HG03575 (cell line): ENCODE measurements at regions not wholly inside any gene's neighbourhood (a gene's known extent, or its start where the extent isn't known, plus 50 kb on each side); places are given as distances from the start of the nearest gene placed in this dataset.
"Not testable (repeated sequence)": the region's sequence is repeated elsewhere in the genome, so short reads cannot be mapped to it uniquely, and the experiment has no call there.

Experiments
- ATAC-seq: cut with Tn5 transposase; IDR thresholded peaks from one replicate; pipeline ENCODE4 v1.9.1; 2021; ENCODE audit not compliant: unreplicated experiment, insufficient number of reproducible peaks, low FRiP score; ENCODE audit errors: extremely low read depth

DNA sequence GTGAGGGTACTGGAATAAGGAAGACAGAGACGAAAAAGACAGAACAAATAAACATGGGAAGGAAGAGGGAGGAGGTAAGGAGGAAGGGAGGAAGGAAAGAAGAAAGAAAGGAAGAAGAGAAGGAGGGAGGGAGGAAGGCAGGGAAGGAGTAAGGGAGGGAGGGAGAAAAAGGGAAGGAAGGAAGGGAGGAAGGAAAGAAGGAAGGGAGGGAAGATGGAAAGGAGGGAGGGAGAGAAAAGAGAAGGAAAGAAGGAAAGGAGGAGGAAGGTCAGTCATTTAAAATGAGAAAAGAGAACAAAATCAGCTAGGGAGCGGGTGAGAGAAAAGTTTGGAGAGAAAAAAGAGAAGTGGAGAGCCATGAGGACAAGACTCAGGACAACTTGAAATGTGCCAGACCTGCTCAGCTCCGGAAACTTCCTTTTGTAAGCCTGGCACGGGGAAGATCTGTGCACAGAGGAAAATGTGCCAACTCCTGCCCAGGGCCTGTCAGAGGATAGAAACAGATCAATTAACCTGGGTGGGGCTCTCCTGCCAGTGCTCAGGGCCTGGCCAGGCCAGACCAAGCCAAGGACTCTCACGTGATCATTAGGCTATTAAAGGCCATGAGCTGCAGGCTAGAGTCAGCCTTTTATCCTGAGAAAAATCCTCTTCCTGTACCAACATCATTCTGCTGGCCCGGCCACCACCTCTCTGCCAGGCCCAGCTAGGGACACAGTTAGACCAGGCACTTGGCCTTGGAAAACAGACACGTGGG lies 50.1 kb upstream of the BCL6 start:
- ATAC-seq, result no peak

DNA sequence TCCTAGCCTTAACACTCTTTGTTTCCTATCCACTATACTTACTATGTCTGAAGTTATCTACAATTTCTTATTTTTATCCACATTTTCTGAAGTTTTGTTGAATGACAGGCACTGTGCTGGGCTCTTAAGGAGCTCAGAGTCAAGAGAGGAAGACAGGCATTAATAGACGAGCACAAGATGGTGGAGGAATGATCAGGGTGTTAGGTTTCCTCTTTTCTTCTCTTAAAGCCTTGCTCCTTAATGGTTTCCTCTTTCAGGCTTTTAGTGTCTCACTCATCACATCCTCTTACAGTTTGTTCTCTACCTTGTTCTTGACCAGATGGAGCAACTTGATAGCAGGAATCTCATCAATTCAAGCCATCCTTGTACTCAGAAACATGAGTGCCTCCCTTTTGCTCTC lies 52.9 kb upstream of the BCL6 start:
- ATAC-seq, result no peak

DNA sequence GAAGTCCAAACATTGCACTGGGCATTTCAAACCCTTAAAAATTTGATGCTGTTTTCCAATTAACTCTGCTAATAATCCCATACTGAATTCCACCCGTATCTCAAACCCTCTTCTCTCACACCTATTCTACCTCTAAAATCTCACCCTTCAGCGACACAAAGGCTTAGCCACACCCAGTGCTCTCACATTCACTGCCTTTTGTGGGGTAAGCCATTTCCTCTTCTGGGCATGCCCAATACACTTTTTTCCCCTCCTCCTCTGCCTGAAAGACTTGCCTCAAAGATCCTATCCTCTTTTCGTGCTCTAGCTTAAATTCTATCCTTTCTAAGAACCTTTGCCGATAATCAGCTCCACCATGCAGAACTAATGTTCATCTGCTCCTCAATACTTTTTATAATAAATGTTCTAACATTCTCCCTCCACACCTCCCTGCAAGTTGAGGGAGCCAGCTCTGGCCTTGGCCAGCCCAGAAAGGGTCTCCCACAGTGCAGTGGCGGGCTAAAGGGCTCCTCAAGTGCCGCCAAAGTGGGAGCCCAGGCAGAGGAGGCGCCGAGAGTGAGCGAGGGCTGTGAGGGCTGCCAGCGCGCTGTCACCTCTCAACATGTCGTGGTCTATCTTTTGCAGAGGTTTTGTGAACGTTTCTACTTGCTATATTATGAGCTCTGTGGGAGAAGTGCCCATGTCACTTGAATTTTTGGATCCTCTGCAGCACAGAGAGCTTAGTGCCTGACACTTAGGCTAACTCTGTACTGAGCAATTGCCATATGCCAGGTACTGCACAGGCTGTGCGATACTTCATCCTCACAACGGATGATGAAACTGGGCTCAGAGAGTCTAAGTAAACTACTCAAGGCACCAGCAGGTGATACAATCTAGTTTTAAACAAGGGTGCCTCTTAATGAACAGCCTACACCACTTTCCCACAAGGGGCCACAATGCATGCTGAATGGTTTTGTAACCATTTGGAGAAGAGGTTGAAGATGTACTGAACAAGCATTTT lies 53.6 kb upstream of the BCL6 start:
- no peak for ATAC-seq

DNA sequence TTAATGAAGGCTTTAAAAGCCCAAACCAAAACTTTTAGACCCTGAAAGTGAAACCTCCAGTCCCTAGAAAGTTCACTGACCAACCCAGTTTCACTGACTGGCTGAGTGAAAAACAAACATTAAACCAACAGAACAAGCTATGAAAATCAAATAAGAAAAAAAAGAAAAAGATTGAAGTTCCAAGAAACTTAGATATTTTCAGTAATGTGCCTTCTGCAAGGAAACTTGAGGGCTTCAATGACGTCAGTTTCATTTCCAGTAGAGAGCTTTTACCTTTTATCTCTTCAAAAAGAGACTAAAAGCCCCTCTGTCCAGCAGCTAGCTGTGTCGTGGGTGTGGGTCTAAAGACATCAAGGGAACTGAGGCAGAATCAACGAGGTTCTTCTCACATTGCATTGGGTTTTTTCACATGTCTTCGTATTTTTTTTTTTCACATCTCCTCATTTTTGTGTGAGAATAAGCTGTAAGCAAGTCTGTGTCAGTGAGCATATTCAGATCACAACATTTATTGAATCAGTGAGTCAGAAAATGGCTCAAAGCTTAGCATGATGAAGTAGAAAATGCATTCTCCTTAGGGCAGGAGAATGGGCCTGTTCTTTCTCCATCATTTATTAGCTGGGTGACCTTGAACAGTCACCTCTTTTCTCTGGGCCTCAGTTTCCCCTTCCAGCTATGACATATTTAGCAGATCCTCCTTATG lies 54.8 kb upstream of the BCL6 start:
- no peak for ATAC-seq

DNA sequence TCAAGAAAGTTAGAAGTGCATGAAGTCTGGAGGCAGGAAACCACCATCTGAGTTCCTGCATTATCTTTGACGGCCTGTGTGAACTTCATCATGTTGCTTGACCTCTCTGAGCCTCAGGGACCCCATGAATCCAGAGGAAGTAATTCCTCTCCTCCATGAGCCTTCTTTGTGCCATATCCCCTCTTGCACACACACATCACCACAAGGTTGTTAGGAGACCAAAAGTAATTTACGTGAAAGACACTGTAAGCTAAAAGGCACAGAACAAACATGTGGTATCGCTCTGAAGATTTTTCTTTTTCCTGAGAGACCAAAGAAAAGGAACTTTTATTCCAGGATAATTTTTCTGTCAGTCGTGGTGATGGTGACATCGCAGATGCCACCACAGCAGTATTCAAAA lies 55.9 kb upstream of the BCL6 start:
- no peak for ATAC-seq

DNA sequence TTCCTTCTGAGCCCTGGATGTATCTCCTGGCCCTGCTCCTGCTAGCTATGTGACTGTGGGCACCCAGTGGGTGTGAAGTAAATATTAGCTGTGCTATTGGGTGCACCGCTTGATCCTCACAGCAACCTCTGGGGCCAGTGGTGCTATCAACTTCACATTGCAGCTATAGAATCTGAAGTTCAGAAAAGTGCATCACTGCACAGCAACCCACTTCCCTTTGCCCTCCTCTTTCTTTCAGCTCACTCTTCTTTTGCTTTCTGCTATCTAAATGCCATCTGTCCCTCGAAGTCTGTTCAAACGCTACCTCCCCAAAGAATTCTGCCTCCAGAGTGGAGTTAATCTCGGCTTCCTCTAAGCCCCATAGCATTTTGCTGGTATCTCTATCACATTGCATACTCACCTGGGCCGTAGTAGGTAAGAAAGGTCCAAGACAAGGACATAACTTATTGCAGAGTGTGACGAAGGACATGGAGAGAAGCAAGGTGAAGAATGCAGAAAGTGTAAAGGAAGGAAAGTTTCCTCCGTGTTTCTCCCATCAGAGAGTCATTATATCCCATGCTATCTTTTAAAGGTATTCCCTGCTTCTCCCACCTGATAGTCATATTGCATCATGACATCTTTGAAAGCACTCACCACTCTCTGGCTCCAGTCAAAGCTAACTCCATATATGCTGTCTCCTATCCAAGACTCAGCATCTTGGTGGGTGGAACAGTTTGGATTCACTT lies 57.1 kb upstream of the BCL6 start:
- no peak for ATAC-seq

DNA sequence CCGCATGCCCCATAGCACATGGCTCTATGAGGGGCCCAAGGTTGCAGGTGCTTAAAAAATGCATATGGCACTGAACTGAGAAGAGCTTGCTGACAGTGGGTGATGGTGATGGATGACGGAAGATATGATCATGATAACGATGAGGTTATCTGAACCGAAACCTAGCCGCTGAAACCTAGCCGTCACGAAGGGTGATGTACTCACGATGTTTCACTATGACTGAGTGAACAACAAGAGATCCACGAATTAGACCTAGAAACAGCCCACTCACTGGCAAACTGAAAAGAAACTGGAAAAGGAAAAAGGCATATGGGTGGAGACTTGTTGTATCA lies 57.6 kb upstream of the BCL6 start:
- ATAC-seq, result peak; percentile 72

DNA sequence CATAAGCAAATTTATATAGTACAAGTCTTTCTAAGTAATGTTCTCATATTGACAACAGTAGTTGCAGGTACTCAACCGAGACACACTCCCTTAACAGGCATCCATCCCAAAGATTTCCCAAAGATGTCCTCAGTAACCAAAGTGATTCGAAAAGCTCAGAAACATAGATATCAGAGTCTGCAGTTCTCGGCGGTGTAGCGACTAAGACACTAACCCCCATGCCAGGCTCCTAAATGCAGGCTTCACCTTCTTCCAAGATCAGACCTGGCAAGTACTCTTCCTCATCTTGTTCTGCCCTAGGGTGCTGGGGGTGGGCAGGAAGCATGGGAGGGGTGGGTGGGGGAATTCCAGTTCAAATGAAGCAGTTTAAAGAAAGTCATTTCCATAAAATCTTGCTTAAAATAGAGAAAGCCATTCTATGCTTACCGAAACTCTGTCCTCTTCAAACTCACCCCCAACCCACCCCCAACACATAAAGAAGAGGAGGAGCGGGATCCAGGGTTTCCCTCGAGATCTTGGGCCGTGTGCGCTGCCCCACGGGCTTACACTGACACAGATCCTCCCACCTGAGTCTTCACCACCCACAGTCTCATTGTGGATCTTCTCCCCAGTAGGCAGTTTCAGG lies 59.0 kb upstream of the BCL6 start:
- ATAC-seq, result no peak

DNA sequence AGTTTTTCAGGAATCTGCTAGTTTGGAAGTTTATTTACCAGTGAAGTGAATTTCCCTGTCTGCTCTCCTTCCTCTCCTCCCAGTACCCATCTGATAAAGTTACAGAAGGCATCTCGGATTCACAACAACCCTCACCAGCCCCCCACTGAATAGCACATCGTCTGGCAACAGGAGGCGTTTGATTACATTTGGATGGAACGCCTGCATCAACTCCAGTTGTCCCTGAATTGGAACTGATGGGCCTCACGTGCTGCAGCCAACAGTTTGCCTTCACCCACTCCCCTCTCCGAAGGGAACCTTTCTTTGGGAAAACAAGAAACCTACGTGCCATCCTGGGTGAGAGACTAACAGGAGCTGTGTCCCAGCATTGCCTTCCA lies 59.5 kb upstream of the BCL6 start:
- ATAC-seq, result no peak

DNA sequence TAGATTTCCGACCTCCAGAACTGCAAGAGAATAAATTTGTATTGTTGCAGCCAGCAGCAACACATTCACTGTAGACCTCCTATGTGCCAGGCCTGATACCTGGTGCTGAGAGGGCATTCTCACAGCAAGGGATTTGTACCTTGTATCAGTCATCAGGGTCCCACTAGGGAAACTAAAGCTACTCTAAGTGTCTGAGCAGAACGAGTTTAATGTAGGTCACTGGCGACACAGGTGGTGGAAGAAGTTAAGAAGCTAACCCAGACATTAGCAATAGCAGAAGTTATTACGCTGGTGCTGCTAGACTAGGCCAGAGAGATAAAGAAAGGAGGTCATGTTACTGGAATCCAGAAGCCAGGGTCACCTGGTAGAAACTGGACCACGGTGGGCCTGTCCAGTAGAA lies 60.5 kb upstream of the BCL6 start:
- no peak for ATAC-seq

DNA sequence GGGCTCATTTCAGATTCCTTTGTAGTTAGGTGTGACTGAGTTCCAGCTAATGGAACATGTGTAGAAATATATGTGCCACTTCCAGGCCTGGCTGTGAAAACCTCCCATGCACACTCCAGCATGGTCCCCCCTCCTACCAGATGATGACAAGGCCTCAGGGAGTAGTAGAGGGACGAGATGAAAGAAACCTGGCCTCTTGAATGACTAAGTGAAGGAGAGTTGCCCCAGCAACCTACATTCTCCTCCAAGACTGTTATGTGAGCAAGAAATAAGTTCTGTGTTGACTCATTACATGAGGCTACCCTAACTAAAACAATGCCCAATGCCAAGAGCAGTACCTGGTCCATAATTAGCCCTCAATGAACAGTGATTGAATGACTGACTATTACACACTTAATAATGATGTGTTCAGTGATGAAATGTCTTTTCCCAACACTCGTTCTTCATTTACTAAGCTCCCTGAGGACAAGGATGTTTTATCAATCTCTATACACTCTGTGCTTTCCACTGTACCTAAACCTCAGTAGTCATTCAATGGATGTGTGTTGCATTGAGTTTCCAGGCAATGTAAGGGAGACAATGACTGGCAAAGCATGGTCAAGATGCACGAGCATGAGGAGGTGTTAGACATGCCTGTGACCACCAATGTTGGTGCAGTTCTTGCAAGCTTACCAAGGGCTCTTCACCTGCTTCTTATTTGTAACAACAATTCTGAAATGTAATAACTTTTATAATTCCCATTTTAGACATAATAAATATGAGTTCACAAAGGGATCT lies 62.0 kb upstream of the BCL6 start:
- no peak for ATAC-seq

DNA sequence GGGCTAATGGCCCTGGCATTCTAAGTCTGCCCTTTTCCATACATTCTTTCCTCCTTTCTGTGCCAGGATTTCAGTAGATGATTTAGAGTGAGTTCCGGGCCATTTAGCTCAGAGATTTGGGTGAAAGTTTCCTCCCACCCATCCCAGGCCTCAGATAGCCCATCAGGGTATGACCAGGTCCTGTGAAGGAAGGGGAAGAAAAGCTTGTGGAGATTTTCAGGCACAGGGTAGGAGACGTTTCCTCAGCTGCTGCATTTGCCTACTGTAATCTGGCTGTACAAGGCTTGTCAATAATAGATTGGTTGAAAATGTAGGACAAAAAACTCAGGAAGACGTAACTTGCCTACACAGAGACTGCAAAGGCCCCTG lies 63.2 kb upstream of the BCL6 start:
- no peak for ATAC-seq

DNA sequence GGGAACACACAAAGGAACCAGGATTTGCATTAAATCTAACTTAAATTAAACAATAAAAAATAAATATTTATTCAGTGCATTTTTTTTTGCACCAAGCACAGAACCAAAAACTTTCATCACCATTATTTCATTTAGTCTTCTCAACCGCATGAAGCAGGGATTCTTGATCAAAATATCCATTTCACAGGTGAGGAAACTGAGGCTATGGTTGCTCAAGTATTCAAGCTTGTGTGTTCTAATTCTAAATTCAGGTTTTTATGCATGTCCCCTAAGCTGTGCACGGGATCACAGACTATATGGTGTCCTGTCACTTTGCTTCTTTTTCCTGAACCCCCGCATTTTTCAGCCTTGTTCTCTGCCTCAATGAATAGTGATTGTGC lies 64.3 kb upstream of the BCL6 start:
- ATAC-seq, result no peak

DNA sequence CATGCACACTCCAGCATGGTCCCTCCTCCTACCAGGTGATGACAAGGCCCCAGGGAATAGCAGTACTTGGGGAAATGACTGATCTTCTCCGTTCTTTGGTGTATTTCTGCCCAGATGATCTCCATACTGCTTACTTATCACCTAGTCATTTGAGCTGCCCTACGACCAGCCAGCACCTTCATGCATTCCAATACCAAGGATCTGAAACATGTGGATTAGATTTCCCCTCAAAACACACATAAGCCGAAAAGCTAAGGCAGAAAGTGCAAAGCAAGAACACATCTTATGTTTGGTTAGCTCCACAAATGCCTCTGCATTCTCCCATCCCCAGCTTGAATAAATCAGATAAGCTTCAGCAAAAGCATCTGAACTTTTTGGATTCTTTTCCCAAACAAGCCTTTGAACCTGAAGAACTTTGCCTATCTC lies 64.8 kb upstream of the BCL6 start:
- no peak for ATAC-seq

DNA sequence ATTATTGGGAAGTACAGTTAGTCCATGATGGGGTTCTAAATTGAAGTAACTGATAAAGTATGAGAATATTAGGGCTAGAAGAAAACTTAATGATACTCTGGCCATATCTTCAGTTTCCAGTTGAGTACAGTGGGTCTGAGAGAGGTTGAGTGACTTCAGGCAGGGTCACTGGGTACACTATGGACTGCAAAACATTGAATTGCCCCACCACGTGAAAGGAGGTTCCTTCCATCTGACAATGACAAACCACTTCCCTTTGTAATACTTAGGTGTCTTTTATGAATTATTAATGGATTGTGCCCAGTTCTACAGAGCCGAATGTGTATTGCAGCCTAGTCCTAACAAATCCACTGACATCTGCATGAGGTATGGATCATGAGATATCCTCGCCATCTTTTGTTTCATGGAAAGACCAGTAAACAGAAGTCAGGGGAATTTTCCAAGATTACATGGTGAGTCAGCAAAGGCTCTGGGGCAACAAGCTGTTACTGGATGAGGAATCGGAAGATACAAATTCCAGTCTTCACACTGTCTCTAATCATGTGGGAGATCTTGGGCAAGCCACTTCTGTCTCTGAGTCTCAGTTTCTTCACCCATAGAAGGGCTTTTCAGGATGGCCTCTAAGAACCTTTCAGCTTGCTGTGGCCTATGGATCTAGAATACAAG lies 66.5 kb upstream of the BCL6 start:
- no peak for ATAC-seq

DNA sequence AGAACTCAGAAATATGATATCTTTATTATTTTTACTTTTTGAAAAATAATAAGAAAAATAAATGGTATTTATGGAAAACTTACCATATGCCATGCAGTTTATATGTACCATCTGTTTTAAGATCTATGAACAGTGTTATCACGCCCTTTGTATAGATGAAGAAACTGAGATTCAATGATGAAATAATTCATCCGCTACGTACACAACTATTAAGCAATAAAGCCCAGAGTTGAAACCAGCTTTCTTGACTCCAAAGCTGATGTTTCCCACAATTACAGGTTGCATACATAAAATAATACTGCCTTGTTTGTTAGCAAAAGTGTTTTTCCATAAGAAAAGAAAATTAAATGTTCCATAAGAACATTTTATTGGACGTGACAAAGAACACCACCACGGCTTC lies 67.2 kb upstream of the BCL6 start:
- ATAC-seq, result no peak

DNA sequence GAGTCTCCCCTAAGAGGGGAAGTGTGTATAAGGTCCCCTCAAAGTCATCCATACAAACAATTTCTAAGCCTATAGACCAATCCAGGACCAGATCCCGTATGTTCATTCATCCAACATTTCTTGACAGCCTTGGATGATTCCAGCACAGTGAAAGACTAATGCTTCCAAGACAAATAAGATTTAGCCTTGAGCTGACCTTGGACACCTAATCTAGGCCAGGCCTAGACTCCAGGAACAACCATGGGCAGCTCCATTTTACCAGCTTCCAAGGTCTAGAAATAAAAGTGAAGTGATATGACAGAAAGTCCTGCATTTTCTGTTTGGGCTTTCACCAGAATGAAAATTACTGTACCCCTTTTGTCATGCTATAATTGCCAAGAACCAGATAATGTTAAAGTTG lies 67.9 kb upstream of the BCL6 start:
- ATAC-seq, result no peak

DNA sequence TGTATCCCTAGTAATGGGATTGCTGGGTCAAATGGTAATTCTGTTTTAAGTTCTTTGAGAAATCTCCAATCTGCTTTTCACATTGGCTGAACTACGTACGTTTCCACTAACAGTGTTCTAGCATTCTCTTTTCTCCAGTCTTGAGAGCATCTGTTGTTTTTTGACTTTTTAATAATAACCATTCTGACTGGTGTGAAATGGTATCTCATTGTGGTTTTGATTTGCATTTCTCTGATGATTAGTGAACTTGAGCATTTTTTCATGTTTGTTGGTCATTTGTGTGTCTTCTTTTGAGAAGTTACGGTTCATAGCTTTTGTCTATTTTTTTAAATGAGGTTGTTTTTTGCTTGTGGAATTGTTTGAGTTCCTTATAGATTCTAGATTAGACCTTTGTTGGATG lies 72.5 kb upstream of the BCL6 start:
- ATAC-seq, result not testable (repeated sequence)
